HG03039 (cell line): ENCODE measurements at regions not wholly inside any gene's neighbourhood (a gene's known extent, or its start where the extent isn't known, plus 50 kb on each side); places are given as distances from the start of the nearest gene placed in this dataset.
"Not testable (repeated sequence)": the region's sequence is repeated elsewhere in the genome, so short reads cannot be mapped to it uniquely, and the experiment has no call there.

Experiments
- ATAC-seq: cut with Tn5 transposase; IDR thresholded peaks from one replicate; pipeline ENCODE4 v1.9.1; 2021; ENCODE audit warnings: mild to moderate bottlenecking, moderate library complexity; ENCODE audit not compliant: unreplicated experiment

DNA sequence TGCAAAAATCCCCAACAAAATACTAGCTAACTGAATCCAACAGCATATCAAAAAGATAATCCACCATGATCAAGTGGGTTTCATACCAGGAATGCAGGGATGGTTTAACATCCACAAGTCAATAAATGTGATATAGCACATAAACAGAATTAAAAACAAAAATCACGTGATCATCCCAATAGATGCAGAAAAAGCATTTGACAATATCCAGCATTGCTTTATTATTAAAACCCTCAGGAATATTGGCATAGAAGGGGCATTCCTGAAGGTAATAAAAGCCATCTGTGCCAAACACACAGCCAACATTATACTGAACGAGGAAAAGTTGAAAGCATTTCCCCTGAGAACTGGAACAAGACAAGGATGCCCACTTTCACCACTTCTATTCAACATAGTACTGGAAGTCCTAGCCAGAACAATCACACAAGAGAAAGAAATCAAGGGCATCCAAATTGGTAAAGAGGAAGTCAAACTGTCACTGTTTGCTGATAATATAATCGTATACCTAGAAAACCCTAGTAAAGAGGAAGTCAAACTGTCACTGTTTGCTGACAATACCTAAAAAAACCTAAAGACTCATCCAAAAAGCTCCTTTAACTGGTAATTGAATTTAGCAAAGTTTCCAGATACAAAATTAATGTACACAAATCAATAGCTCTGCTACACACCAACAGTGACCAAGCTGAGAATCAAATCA lies 109.8 kb downstream of the RNASET2 start:
- ATAC-seq = not testable (repeated sequence)

DNA sequence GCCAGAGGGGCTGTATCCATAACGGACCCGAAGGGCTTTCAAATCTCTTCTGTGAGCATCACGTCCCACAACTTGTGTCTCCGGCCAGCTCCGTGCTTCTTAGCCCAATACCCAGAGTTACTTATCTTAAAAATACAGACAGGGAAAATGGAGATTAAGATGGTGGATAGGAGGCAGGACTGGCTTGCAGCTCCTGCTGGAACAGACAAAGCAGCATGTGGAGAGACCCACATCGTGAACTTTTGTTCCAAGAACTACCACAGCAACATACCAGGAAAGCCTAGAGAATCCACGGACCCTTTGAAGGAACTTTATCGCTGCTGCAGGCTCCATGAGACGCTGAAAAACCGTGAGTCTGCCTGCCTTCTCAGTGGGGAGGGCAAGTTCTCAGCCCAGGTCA lies 113.7 kb downstream of the RNASET2 start:
- no peak for ATAC-seq

GRCh38 chr6:166841216-166841615 lies 115.1 kb downstream of the RNASET2 start:
- ATAC-seq = no peak

DNA sequence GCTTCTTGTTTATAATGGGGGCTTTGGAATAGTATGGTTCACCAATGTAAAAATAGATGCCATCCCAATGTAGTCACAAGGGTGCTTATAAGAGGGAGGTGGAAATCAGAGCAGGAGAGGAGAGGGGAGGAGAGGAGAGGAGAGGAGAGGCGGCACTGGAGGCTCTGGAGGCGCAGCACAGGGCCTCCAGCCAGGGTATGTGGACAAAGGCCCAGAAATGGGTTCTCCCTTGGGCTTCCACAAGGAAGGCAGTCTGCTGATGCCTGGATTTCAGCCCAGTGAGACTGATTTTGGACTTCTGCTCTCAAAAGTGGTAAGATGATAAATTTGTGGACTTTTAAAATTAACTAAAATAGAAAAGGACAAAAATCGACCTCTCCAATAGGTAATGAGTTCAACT lies 116.8 kb downstream of the RNASET2 start:
- ATAC-seq = no peak

DNA sequence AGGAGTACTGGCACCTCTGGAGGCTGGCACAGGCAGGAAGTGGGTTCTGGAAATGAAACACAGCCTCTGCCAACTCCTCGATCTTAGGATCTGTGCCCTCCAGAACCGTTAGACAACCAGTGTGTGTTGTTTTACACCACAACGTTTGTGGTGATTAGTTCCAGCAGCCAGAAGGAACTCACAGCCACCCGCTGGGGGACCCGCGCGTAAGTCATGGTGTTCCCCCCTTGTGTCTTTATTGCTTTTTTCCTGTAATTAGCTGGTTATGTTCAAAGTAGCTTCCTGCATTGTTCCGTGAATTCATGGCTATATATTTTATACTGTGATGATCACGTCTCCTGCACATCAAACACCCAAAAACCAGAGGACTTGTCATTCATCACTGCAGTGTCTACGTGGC lies 117.4 kb downstream of the RNASET2 start:
- no peak for ATAC-seq

DNA sequence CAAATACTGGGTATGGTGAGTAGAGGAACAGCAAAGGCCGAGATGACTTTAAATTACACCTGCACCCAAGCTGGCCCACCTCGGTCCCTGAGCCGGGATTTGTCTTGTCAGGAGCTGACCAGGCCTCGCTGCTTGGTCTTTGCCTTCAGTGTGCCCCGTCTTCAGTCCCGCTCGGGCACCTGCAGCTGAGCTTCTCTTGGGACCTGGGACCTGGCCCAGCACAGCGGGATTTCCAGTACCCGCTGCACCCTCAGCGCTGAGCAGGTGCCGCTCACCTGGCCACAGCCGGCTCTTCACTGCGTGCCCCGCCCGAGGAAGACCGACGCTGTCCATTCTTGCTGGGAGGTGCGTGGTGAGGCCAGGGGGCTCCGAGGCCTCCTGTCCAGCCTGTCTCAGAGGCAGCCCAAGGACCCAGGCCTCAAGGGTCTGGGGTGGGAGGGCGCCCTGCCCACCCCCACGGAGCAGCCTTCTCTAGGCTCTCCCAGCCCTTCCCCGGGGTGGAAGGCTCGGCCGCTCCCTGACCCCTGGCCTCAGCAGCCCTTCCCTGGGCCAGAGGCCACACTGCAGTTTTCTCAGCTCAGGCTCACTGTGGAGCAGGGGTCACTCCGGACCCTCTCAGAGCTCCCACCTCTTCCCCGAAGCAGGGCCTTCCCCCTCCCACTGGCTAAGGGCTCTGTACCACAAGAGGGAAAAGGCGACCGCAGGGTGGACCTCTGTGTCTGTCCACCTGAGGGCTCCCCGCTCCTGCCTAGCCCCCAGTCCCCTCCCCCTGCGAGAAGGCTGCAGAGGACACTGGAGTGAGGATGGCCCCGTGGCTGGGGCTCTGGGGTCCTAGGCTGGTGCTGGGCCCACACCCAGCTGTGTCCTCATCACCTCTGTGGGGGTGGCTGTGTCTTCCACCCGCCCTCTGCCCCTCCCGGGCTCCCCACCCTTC lies 119.3 kb downstream of the RNASET2 start:
- ATAC-seq = no peak

DNA sequence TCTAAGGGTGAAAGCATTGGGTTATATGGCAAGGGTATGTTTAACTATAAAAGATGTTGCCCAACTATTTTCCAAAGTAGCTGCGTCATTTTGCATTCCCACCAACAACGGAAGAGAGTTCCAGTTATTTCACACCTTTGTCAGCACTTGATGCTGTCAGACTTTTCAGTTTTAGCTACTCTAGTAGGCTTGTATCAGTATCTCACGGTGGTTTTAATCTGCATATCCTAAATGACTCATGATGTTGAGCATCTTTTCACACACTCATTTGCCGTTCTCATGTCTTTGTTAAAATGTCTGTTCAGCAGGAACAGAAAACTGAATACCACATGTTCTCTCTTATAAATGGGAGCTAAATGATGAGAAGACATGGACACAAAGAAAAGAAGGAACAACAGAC lies 122.3 kb downstream of the RNASET2 start:
- ATAC-seq = no peak

GRCh38 chr6:166830891-166831363 lies 125.4 kb downstream of the RNASET2 start:
- no peak for ATAC-seq

- ATAC-seq = peak; percentile 89
Observed at GRCh38 chr6:166830185-166830890, 126.0 kb downstream of the RNASET2 start.

GRCh38 chr6:166826264-166826663 lies 130.1 kb downstream of the RNASET2 start:
- ATAC-seq = no peak

DNA sequence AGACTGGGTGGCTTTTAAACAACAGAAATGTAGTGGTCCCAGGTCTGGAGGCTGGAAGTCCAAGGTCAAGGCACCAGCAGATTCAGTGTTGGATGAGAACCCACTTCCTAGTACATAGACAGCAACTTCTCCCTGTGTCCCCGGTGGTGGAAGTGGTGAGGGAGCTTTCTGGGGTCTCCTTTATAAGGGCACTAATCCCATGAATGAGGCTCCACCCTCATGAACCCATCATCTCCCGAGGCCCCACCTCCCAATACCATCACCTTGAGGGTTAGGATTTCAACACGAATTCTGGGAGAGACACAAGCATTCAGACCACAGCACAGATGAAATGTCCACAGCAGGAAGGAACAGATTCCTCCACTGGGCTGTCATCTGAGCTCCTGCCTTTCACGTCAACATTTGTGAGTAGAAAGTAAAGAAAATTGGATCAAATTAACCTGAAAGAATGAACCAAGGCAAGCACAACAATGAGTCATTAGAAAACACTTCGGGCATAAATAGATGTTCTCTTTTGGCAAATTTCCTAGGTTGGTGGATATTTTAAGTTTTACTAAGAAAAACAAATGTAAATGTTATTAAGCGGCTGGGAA lies 130.7 kb downstream of the RNASET2 start:
- no peak for ATAC-seq

DNA sequence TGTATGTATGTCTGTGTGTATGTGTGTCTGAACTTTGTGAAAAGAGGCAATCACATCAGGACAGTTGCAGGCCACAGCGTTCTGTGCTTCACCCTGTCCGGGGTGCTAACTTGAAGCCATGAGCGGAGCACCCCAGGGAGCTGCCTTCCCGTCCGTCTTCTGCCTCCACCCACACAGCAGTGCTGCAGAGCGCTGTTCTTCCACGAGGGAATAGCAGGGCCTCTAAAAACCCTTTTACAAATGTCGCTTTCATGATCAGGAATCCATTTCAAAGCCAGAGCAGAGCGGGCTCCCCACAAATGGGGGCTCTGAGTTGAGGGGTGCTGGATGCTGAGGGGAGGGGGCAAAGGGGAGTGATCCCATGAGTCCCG lies 131.5 kb downstream of the RNASET2 start:
- ATAC-seq = no peak

DNA sequence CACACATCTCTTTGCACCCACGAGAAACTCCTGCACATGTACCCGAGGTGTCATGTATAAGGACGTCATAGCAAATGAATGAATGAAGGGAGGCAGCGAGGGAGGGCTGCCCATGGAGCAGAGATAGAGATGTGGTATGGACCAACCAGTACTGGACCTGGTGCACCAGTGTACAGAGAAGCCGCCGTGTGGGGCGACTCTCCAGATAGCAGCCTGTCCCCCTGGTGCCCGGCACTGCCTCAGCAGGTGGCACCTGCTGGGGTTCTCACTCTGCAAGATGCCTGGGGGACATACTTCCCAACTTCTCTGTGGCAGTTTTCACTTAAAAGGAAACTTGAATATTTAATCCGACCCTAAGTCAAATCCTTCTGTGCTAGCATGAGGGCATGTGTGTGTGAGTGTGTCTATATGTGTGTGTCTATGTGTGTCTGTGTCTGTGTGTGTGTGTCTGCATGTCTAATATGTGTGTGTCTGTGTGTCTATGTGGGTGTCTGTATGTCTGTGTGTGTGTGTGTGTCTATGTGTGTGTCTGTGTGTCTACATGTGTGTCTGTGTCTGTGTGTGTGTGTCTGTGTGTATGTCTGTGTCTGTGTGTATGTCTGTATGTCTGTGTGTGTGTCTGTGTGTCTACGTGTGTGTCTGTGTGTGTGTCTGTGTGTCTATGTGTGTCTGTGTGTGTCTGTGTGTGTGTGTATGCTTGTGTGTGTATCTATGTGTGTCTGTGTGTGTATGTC lies 132.0 kb downstream of the RNASET2 start:
- no peak for ATAC-seq

DNA sequence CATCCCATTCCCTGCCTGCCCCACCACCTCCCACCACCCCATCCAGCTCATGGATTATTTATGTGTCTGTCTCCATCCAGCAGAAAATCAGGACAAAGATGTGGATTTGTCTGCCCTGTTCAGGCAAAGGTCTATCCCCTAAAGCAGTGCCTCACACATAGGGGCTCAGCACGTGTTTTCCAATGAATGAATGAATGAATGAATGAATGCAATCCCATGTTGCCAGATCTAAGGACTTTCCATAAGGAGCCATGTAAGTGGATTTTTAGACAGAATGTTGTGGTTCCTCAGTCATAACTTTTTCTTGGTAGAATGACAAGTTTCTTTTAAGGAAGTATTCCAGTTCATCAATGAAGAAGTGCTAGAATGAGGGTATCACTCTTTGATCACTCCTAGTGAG lies 133.7 kb downstream of the RNASET2 start:
- no peak for ATAC-seq

- no peak for ATAC-seq
Observed at GRCh38 chr6:166820483-166820882, 135.9 kb downstream of the RNASET2 start.

DNA sequence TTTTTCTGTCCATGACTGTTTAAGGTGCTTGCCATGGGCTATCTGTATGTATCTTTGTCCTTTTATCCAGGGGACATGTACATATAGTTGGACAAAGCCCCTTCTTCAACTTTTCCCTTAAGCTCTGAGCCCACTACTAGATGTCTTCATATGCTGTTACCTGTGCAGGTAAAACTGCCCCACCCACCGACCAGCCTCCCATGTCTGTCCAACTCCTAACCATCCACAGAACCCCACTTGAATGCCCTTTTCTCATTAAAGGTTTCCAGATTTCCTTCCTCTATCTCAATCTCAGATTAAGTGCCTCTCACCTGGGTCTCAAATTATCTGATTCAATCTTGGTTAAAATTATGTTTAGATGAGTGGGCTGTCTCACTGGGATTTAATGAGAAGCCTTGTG lies 136.3 kb downstream of the RNASET2 start:
- ATAC-seq = no peak

DNA sequence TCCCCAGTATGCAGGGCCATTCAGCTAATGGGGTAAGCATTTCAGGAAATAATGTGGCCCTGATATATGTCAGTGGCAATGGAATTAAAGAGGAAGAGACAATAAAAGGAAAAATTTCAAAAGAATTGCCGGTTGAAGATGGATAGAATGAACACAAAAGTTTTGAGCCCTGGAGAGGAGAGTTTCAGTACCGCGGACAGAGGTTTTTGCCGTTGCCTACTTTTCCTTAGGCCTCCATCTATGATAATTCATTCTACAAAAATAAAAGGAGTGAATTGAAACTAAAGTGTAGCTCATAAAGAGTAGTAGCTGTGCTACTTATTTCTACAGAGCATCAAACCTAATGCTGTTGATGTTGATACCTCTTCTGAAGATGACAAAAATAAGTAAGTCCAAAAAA lies 140.7 kb downstream of the RNASET2 start:
- ATAC-seq = no peak

- ATAC-seq = no peak
Observed at GRCh38 chr6:166814390-166814789, 142.0 kb downstream of the RNASET2 start.

- no peak for ATAC-seq
Observed at GRCh38 chr6:166813461-166813860, 142.9 kb downstream of the RNASET2 start.

GRCh38 chr6:166810864-166811263 lies 145.5 kb downstream of the RNASET2 start:
- no peak for ATAC-seq
